OCI-LY3 (cell line): ENCODE measurements at regions not wholly inside any gene's neighbourhood (a gene's known extent, or its start where the extent isn't known, plus 50 kb on each side); places are given as distances from the start of the nearest gene placed in this dataset.

Experiments used
- H2AFZ ChIP-seq: fragments of 200-600, 300-600 bp; shearing (Covaris generic); 2 replicates; pipeline ENCODE4 v1.6.0; 2014; ENCODE audit warnings: antibody characterized with exemption, low read depth, low read length
- H3K27ac ChIP-seq: fragments of 200-600, 300-600 bp; sonication (generic); 2 replicates; pipeline ENCODE4 v1.5.1; 2014; ENCODE audit warnings: mild to moderate bottlenecking, low read length, moderate library complexity, mixed read lengths
- H3K27me3 ChIP-seq: fragments of 200-600, 300-600 bp; sonication (generic); 2 replicates; pipeline ENCODE4 v1.6.1; 2014; ENCODE audit warnings: low read depth, low read length, mixed read lengths
- H3K36me3 ChIP-seq: fragments of 200-600, 300-600 bp; sonication (generic); replicated peaks from 2 replicates; pipeline ENCODE3; 2014; ENCODE audit warnings: low read depth, low read length, mixed read lengths
- H3K4me1 ChIP-seq: fragments of 300-600, 200-600 bp; sonication (generic); 2 replicates; pipeline ENCODE4 v1.6.1; 2014; ENCODE audit warnings: low read length, mixed read lengths
- H3K4me2 ChIP-seq: fragments of 200-600, 300-600 bp; sonication (generic); 2 replicates; pipeline ENCODE4 v1.6.1; 2014; ENCODE audit warnings: low read length, mixed read lengths
- H3K4me3 ChIP-seq: fragments of 300-600, 200-600 bp; sonication (generic); 2 replicates; pipeline ENCODE4 v1.5.1; 2014; ENCODE audit warnings: antibody characterized with exemption, mild to moderate bottlenecking, low read length, moderate library complexity
- H3K79me2 ChIP-seq: fragments of 300-600, 200-600 bp; shearing (Covaris generic); 2 replicates; pipeline ENCODE4 v1.6.1; 2014; ENCODE audit warnings: mild to moderate bottlenecking, low read length, mixed read lengths
- H3K9ac ChIP-seq: fragments of 300-600, 200-600 bp; shearing (Covaris generic); 2 replicates; pipeline ENCODE4 v1.6.0; 2014; ENCODE audit warnings: mild to moderate bottlenecking, low read length, moderate library complexity
- H3K9me3 ChIP-seq: fragments of 200-600, 300-600 bp; shearing (Covaris generic); 2 replicates; pipeline ENCODE4 v1.6.1; 2014; ENCODE audit warnings: low read length, mixed read lengths; ENCODE audit not compliant: insufficient read depth
- H4K20me1 ChIP-seq: fragments of 200-600, 300-600 bp; sonication (generic); 2 replicates; pipeline ENCODE4 v1.6.1; 2016; ENCODE audit warnings: low read length, mixed read lengths; ENCODE audit not compliant: insufficient read depth
- CTCF ChIP-seq: fragments of 200-600, 300-600 bp; sonication (generic); IDR thresholded peaks from 2 replicates; pipeline ENCODE4 v1.5.1; 2014; ENCODE audit warnings: antibody characterized with exemption, low read length, low read depth
- EZH2phosphoT487 ChIP-seq: fragments of 200-600 bp; shearing (Covaris generic); IDR thresholded peaks from 2 replicates; pipeline ENCODE4 v1.6.1; 2018; ENCODE audit warnings: antibody characterized with exemption, mixed run types, low read depth

GRCh38 chr18:56469582-56469981 lies 168.8 kb downstream of the TXNL1 start:
- peaks cover 12% of the 10 kb centered on the region for H3K9me3 ChIP-seq
- no peaks in the 10 kb centered on the region for H3K79me2 ChIP-seq
- no peak overlapping the region for H2AFZ ChIP-seq
- peaks cover 8% of the 10 kb centered on the region for H3K36me3 ChIP-seq
- TF ChIP-seq CTCF (no peak), EZH2phosphoT487 (no peak)
- no peak overlapping the region for H3K4me2 ChIP-seq
- H4K20me1 ChIP-seq: no peaks in the 10 kb centered on the region
- no peak overlapping the region for H3K27ac ChIP-seq
- no peaks in the 10 kb centered on the region for H3K27me3 ChIP-seq
- peaks cover 10% of the 10 kb centered on the region for H3K4me1 ChIP-seq
- H3K4me3 ChIP-seq: no peak overlapping the region
- H3K9ac ChIP-seq: no peak overlapping the region

DNA sequence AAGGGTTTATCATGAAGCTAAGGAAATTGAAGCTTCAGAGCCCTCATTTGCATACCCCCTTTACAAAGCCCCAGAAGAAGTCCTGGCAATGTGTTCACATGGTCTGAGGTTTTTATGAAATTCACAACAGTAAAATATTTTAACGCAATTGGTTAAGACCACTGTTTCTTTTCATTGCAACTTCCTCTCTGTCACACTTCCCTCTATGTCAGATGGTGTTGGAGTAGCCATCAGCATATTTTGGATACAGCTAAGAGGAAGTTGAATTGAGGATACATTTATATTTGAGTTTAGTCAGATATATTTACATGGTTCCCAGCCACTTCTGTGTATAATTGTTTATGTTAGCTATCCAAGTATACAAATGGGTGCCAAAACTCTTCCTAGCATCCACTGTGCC lies 170.0 kb downstream of the TXNL1 start:
- H3K27me3 ChIP-seq: no peaks in the 10 kb centered on the region
- H3K36me3 ChIP-seq: peaks cover 12% of the 10 kb centered on the region
- no peaks in the 10 kb centered on the region for H3K79me2 ChIP-seq
- no peak overlapping the region for H3K27ac ChIP-seq
- H2AFZ ChIP-seq: no peak overlapping the region
- H3K9ac ChIP-seq: no peak overlapping the region
- peaks cover 10% of the 10 kb centered on the region for H3K4me1 ChIP-seq
- no peak overlapping the region for H3K4me3 ChIP-seq
- peaks cover 19% of the 10 kb centered on the region for H3K9me3 ChIP-seq
- TF ChIP-seq CTCF (no peak), EZH2phosphoT487 (no peak)
- no peak overlapping the region for H3K4me2 ChIP-seq
- no peaks in the 10 kb centered on the region for H4K20me1 ChIP-seq

GRCh38 chr18:56462276-56462675 lies 176.1 kb downstream of the TXNL1 start:
- 0 out of 2 replicates have a peak, but pooled peaks cover 7% of the 10 kb centered on the region for H3K27me3 ChIP-seq
- TF ChIP-seq EZH2phosphoT487 (no peak), CTCF (no peak)
- H3K79me2 ChIP-seq: no peaks in the 10 kb centered on the region
- no peak overlapping the region for H3K4me3 ChIP-seq
- H3K36me3 ChIP-seq: peaks cover 12% of the 10 kb centered on the region
- H3K4me1 ChIP-seq: peaks cover 3% of the 10 kb centered on the region
- H3K27ac ChIP-seq: no peak overlapping the region
- H3K9me3 ChIP-seq: peaks cover 19% of the 10 kb centered on the region
- no peak overlapping the region for H3K9ac ChIP-seq
- H2AFZ ChIP-seq: no peak overlapping the region
- H4K20me1 ChIP-seq: no peaks in the 10 kb centered on the region
- H3K4me2 ChIP-seq: no peak overlapping the region

DNA sequence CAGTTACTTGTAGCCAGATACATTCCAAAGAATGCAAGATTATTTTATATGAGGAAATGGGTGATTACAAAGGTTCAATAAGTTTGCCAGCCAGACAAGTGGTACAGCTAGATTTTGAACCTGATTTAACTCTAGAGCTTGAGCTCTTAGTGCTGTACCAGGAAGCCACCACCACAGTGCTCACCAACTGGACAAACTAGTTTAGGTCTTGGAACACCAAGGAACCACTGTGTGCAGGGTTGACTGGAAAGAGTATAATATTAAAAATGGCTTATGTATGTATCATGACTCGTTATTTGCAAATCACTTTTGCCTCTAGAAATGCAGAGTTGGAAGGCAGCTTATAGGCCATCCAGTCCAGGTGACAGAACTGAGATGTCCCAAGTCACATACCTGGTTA lies 177.2 kb downstream of the TXNL1 start:
- H3K9me3 ChIP-seq: peaks cover 19% of the 10 kb centered on the region
- H4K20me1 ChIP-seq: no peaks in the 10 kb centered on the region
- no peak overlapping the region for H3K27ac ChIP-seq
- H3K4me1 ChIP-seq: peaks cover 7% of the 10 kb centered on the region
- no peak overlapping the region for H3K9ac ChIP-seq
- H3K4me2 ChIP-seq: no peak overlapping the region
- H3K27me3 ChIP-seq: peaks cover 13% of the 10 kb centered on the region
- no peaks in the 10 kb centered on the region for H3K79me2 ChIP-seq
- TF ChIP-seq CTCF (no peak), EZH2phosphoT487 (no peak)
- peaks cover 12% of the 10 kb centered on the region for H3K36me3 ChIP-seq
- H3K4me3 ChIP-seq: no peak overlapping the region
- no peak overlapping the region for H2AFZ ChIP-seq
